Tibial nerve (tissue), 4 donors: ENCODE measurements at regions not wholly inside any gene's neighbourhood (a gene's known extent, or its start where the extent isn't known, plus 50 kb on each side); places are given as distances from the start of the nearest gene placed in this dataset.

ENCODE experiments used
- CTCF ChIP-seq, 5 experiments: fragments of 200-600 bp in 3 of 5; fragments of 450-650 bp in 2 of 5; sonication (generic) in 3 of 5; IDR thresholded peaks; one replicate each; pipeline ENCODE4 v1.5.1; 2016 to 2019; ENCODE audit warnings: antibody characterized with exemption in 5 of 5, mild to moderate bottlenecking in 3 of 5, moderate library complexity in 2 of 5
- EP300 ChIP-seq, 2 donors: sonication (generic); formaldehyde crosslinking; IDR thresholded peaks; one replicate each; pipeline ENCODE4 v1.6.1; 2017; ENCODE audit warnings: antibody characterized with exemption in 2 of 2, mild to moderate bottlenecking in 1 of 2
- POLR2A ChIP-seq, 2 donors: fragments of 450-650 bp; IDR thresholded peaks; one replicate each; pipeline ENCODE4 v1.6.1; 2017; ENCODE audit warnings: antibody characterized with exemption in 2 of 2, mild to moderate bottlenecking in 2 of 2, moderate library complexity in 2 of 2

- TF ChIP-seq CTCF (IDR thresholded peaks at IDR 0.05): no peak
- TF ChIP-seq POLR2A (IDR thresholded peaks at IDR 0.05): no peak
- TF ChIP-seq EP300 (IDR thresholded peaks at IDR 0.05): no peak
Observed at GRCh38 chr11:120032766-120033390, 105.0 kb downstream of the TRIM29 start.
